NCI-H69 (cell line): ENCODE measurements at regions not wholly inside any gene's neighbourhood (a gene's known extent, or its start where the extent isn't known, plus 50 kb on each side); places are given as distances from the start of the nearest gene placed in this dataset.
A peak's percentile ranks its signal among the peaks of the same experiment; 100 is the strongest.
"Not testable (repeated sequence)": the region's sequence is repeated elsewhere in the genome, so short reads cannot be mapped to it uniquely, and the experiment has no call there.

Experiments
- DNase-seq: peaks from one replicate; lab custom pipeline; 2025; lab: John Stamatoyannopoulos, UW

- DNase-seq = no peak
Measured at GRCh38 chr7:114180556-114181266, 233.9 kb upstream of the FOXP2 start.

DNA sequence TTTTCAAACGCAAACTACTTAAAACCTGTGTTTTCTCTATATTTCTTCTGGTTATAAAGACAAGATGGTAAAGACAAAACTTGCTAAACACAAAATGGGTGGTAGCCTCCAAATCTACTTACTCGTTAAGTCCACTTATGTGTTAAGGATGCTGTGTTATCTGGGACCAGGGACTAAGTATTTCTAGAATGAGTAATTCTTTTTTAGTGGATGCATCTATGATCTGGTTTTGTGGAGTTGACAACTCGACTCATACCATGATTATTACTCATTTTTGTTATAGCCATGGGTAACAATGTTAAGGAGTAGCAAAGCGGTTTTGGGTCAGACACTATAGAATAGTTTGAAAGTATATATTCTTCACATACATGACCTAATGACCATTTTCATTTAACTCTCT is 239.5 kb upstream of the FOXP2 start:
- no peak for DNase-seq

GRCh38 chr7:114173170-114173890 is 241.3 kb upstream of the FOXP2 start:
- no peak for DNase-seq

GRCh38 chr7:114169389-114169788 is 245.2 kb upstream of the FOXP2 start:
- DNase-seq = not testable (repeated sequence)

- DNase-seq = no peak
Measured at GRCh38 chr7:114160925-114161324, 242.1 kb upstream of the PPP1R3A start.

DNA sequence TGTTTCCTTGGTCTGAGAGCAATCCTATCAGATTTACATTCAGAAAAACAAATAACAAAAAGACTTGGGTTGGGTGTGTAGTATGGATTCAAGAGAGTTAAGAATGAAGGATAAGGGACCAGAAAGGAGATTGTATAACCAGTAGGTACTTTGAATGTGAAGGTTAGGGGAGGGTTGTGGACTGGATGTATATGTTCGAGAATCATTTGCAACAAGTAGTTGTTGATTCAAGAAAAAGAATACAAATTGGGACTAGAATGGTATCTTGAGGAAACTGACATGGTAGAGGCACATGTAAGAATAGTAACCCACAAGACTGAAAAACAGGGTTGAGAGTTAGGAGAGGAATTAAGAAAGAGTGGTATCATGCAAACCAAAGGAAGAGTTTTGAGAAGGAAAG is 240.0 kb upstream of the PPP1R3A start:
- no peak for DNase-seq

GRCh38 chr7:114158275-114158674 is 239.5 kb upstream of the PPP1R3A start:
- DNase-seq = no peak

- DNase-seq = no peak
Measured at GRCh38 chr7:114156178-114156577, 237.4 kb upstream of the PPP1R3A start.

- DNase-seq = no peak
Measured at GRCh38 chr7:114155116-114156110, 236.6 kb upstream of the PPP1R3A start.

- no peak for DNase-seq
Measured at GRCh38 chr7:114153700-114154099, 234.9 kb upstream of the PPP1R3A start.

- no peak for DNase-seq
Measured at GRCh38 chr7:114152314-114152938, 233.6 kb upstream of the PPP1R3A start.

GRCh38 chr7:114151777-114152176 is 233.0 kb upstream of the PPP1R3A start:
- no peak for DNase-seq

- DNase-seq = peak; percentile 54
Measured at GRCh38 chr7:114150689-114151088, 231.9 kb upstream of the PPP1R3A start.

GRCh38 chr7:114148779-114149178 is 230.0 kb upstream of the PPP1R3A start:
- DNase-seq = no peak

DNA sequence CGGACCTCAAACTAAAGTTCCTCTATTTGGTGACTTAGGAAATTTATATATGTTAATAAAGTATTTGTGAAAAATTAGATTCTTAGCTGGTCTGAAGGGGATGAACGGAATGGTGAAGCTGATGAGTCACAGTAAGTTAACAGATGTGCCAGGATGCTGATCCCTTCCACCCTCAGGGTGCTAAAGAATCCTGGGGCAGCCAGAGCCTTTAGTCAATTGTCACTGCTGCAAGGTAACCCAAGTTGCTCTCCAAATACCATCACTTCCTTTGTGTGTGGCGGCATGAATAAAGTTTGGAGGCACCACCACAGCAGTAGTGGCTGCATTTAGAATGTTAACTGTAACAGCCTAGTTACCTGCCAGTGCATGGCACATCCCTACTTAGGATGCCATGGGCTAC is 222.6 kb upstream of the PPP1R3A start:
- peak; percentile 66 for DNase-seq

DNA sequence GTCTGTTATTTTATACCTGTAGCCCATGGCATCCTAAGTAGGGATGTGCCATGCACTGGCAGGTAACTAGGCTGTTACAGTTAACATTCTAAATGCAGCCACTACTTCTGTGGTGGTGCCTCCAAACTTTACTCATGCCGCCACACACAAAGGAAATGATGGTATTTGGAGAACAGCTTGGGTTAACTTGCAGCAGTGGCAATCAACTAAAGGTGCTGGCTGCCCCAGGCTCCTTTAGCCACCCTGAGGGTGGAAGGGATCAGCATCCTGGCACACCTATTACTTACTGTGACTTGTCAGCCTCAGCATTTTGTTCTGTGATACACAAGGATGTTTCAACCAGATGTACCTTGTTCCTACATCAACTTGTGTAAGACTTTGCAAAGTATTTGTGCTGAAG is 221.8 kb upstream of the PPP1R3A start:
- peak; percentile 85 for DNase-seq

- not testable (repeated sequence) for DNase-seq
Measured at GRCh38 chr7:114139690-114140089, 220.9 kb upstream of the PPP1R3A start.

DNA sequence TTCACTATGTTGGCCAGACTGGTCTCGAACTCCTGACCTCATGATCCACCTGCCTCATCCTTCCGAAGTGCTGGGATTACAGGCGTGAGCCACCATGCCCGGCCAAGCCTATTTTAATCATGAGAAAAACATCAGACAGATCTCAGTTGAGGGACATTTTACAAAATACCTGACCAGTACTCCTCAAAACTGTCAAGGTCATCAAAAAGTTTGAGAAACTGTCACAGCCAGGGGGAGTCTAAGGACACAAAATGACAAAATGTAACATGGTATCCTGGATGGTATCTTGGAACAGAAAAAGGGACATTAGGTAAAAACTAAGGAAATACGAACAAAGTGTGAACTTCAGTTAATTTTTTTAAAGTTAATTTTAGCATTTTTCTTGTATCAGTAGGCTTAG is 219.8 kb upstream of the PPP1R3A start:
- no peak for DNase-seq

GRCh38 chr7:114133717-114134116 is 214.9 kb upstream of the PPP1R3A start:
- no peak for DNase-seq

DNA sequence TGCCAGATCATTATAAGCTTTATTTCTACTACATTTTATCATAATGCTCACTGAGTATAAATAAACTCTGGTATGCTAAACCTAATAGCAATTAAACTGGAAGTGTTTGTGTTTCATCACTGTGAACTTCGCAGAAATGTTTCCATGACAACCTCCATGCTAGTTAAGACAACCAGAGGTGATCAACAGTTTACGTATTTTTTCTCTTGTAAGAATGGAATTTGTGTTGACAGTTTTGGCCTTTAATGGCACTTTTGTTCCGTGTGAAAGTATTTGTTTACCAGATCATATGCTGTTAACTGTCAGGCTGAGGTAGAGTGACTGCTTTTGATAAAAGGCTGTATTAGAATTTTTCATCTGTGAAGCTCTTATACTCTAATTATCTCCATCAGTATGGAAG is 212.1 kb upstream of the PPP1R3A start:
- DNase-seq = peak; percentile 20

- no peak for DNase-seq
Measured at GRCh38 chr7:114128880-114129279, 210.1 kb upstream of the PPP1R3A start.

DNA sequence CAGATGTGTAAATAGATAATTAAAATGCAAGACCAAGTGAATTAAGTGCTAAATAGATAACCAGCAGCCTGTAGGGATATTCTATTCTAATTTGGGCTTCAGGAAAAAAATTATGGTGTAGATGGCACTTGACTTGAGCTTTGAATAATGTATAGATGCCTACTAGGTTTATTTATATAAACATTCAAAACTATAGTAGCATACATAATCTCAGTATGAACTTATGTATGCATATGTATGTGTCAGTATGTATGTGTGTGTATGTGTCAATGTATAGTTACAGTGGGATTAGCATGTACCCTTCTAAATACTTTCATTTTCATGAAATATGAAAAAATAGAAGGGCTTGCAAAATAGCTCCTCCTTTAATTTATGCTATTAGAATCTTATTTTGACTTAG is 207.3 kb upstream of the PPP1R3A start:
- DNase-seq = no peak
